AG04449 (cell line): ENCODE measurements at regions not wholly inside any gene's neighbourhood (a gene's known extent, or its start where the extent isn't known, plus 50 kb on each side); places are given as distances from the start of the nearest gene placed in this dataset.

Experiments
- CTCF ChIA-PET: fragments of 350-600 bp; formaldehyde crosslinking; extraction: SDS; loops from one replicate; lab custom pipeline; 2021; ENCODE audit warnings: antibody characterized with exemption; lab: Yijun Ruan, JAX
- POLR2A ChIA-PET: fragments of 400-600, 350-600 bp; formaldehyde crosslinking; extraction: SDS; loops from one replicate; lab custom pipeline; 2020; ENCODE audit warnings: antibody characterized with exemption, inconsistent platforms; lab: Yijun Ruan, JAX
- DNase-seq: peaks from one replicate; pipeline ENCODE4 v3.0.0-alpha.2; 2010; ENCODE audit warnings: low read depth, low spot score
- H3K4me3 ChIP-seq: 2 replicates; pipeline ENCODE4 v1.5.1; 2011; ENCODE audit warnings: low read depth, mild to moderate bottlenecking, control low read depth, low read length
- CTCF ChIP-seq: IDR thresholded peaks from one replicate; pipeline ENCODE4 v1.5.1; 2011; ENCODE audit warnings: mild to moderate bottlenecking, moderate library complexity, low read length, control low read depth, inconsistent platforms; ENCODE audit not compliant: insufficient read depth; ENCODE audit errors: missing control alignments

- POLR2A ChIA-PET: no interaction called here
- H3K4me3 ChIP-seq: no peak overlapping the region
- no peak for DNase-seq
- CTCF ChIA-PET: interaction anchor here (0.7 kb wide), 1 partner anchor 19 kb away, joined by 3 read pairs; no protein-coding TSS in a partner anchor
- no peak for TF ChIP-seq CTCF
Observed at GRCh38 chr14:38129705-38130104, 78.0 kb upstream of the SSTR1 start.

- ChIA-PET CTCF (no interaction called here), POLR2A (no interaction called here)
- H3K4me3 ChIP-seq: no peak overlapping the region
- no peak for DNase-seq
- no peak for TF ChIP-seq CTCF
Observed at GRCh38 chr14:38134416-38135030, 73.2 kb upstream of the SSTR1 start.

GRCh38 chr14:38135106-38135867 is 72.4 kb upstream of the SSTR1 start:
- ChIA-PET POLR2A (no interaction called here), CTCF (interaction anchor here (1.1 kb wide), 1 partner anchor 8 kb away, joined by 3 read pairs; no protein-coding TSS in a partner anchor)
- DNase-seq: no peak
- no peak for TF ChIP-seq CTCF
- no peak overlapping the region for H3K4me3 ChIP-seq

- ChIA-PET POLR2A (no interaction called here), CTCF (no interaction called here)
- H3K4me3 ChIP-seq: no peak overlapping the region
- TF ChIP-seq CTCF: no peak
- DNase-seq: no peak
Observed at GRCh38 chr14:38137005-38137404, 70.7 kb upstream of the SSTR1 start.

- ChIA-PET CTCF (interaction anchor here (1.3 kb wide), 1 partner anchor 13 kb away, joined by 5 read pairs; no protein-coding TSS in a partner anchor), POLR2A (no interaction called here)
- no peak for DNase-seq
- no peak overlapping the region for H3K4me3 ChIP-seq
- no peak for TF ChIP-seq CTCF
Observed at GRCh38 chr14:38138473-38139138, 69.1 kb upstream of the SSTR1 start.

- POLR2A ChIA-PET: no interaction called here
- CTCF ChIA-PET: no interaction called here
- no peak overlapping the region for H3K4me3 ChIP-seq
- no peak for DNase-seq
- TF ChIP-seq CTCF: no peak
Observed at GRCh38 chr14:38139926-38140325, 67.8 kb upstream of the SSTR1 start.
